GM21717 (cell line): ENCODE measurements at regions not wholly inside any gene's neighbourhood (a gene's known extent, or its start where the extent isn't known, plus 50 kb on each side); places are given as distances from the start of the nearest gene placed in this dataset.
"Not testable (repeated sequence)": the region's sequence is repeated elsewhere in the genome, so short reads cannot be mapped to it uniquely, and the experiment has no call there.

Experiments
- ATAC-seq: cut with Tn5 transposase; IDR thresholded peaks from one replicate; pipeline ENCODE4 v1.9.1; 2021; ENCODE audit warnings: mild to moderate bottlenecking, moderate library complexity; ENCODE audit not compliant: unreplicated experiment

GRCh38 chr1:199474738-199475137 lies 552.8 kb upstream of the NR5A2 start:
- ATAC-seq = no peak

- ATAC-seq = no peak
Observed at GRCh38 chr1:199482426-199482825, 545.1 kb upstream of the NR5A2 start.

- ATAC-seq = no peak
Observed at GRCh38 chr1:199489594-199489993, 537.9 kb upstream of the NR5A2 start.

- ATAC-seq = no peak
Observed at GRCh38 chr1:199490769-199491527, 536.6 kb upstream of the NR5A2 start.

- ATAC-seq = no peak
Observed at GRCh38 chr1:199495432-199495831, 532.1 kb upstream of the NR5A2 start.

- ATAC-seq = peak; percentile 80
Observed at GRCh38 chr1:199498802-199499201, 528.7 kb upstream of the NR5A2 start.

GRCh38 chr1:199508072-199508471 lies 519.4 kb upstream of the NR5A2 start:
- ATAC-seq = no peak

GRCh38 chr1:199508653-199509052 lies 518.9 kb upstream of the NR5A2 start:
- ATAC-seq = no peak

GRCh38 chr1:199509456-199509855 lies 518.1 kb upstream of the NR5A2 start:
- ATAC-seq = no peak

- peak; percentile 83 for ATAC-seq
Observed at GRCh38 chr1:199510314-199510713, 517.2 kb upstream of the NR5A2 start.

- ATAC-seq = no peak
Observed at GRCh38 chr1:199512037-199512710, 515.3 kb upstream of the NR5A2 start.

GRCh38 chr1:199515261-199515660 lies 512.2 kb upstream of the NR5A2 start:
- ATAC-seq = no peak

- ATAC-seq = no peak
Observed at GRCh38 chr1:199522338-199522737, 505.2 kb upstream of the NR5A2 start.

- no peak for ATAC-seq
Observed at GRCh38 chr1:199522936-199523335, 504.6 kb upstream of the NR5A2 start.

- ATAC-seq = no peak
Observed at GRCh38 chr1:199529324-199529723, 498.2 kb upstream of the NR5A2 start.

- not testable (repeated sequence) for ATAC-seq
Observed at GRCh38 chr1:199533361-199533760, 494.1 kb upstream of the NR5A2 start.

- no peak for ATAC-seq
Observed at GRCh38 chr1:199545780-199546179, 481.7 kb upstream of the NR5A2 start.

- peak; percentile 74 for ATAC-seq
Observed at GRCh38 chr1:199546323-199546722, 481.2 kb upstream of the NR5A2 start.

- no peak for ATAC-seq
Observed at GRCh38 chr1:199549421-199549820, 478.1 kb upstream of the NR5A2 start.

GRCh38 chr1:199550199-199551065 lies 477.1 kb upstream of the NR5A2 start:
- no peak for ATAC-seq

- ATAC-seq = no peak
Observed at GRCh38 chr1:199551967-199552565, 475.4 kb upstream of the NR5A2 start.
